Glutamatergic neuron (in vitro differentiated cells): ENCODE measurements at regions not wholly inside any gene's neighbourhood (a gene's known extent, or its start where the extent isn't known, plus 50 kb on each side); places are given as distances from the start of the nearest gene placed in this dataset.
"Not testable (repeated sequence)": the region's sequence is repeated elsewhere in the genome, so short reads cannot be mapped to it uniquely, and the experiment has no call there.

Experiments
- DNase-seq: peaks from one replicate; pipeline ENCODE4 v3.0.0; 2022
- H3K27ac Mint-ChIP-seq: one replicate; pipeline ENCODE4 v1.8.0; 2020; ENCODE audit warnings: mild to moderate bottlenecking, mixed read lengths, inconsistent platforms; ENCODE audit not compliant: unreplicated experiment
- H3K27me3 Mint-ChIP-seq: one replicate; pipeline ENCODE4 v1.8.0; 2020; ENCODE audit warnings: mild to moderate bottlenecking, moderate library complexity, mixed read lengths, inconsistent platforms; ENCODE audit not compliant: unreplicated experiment
- H3K36me3 Mint-ChIP-seq: one replicate; pipeline ENCODE4 v1.8.0; 2020; ENCODE audit warnings: mild to moderate bottlenecking, mixed read lengths, inconsistent platforms; ENCODE audit not compliant: unreplicated experiment
- H3K4me1 Mint-ChIP-seq: one replicate; pipeline ENCODE4 v1.8.0; 2020; ENCODE audit warnings: mild to moderate bottlenecking, low read depth, mixed read lengths, inconsistent platforms; ENCODE audit not compliant: unreplicated experiment
- H3K4me3 Mint-ChIP-seq: one replicate; pipeline ENCODE4 v1.8.0; 2020; ENCODE audit warnings: mild to moderate bottlenecking, mixed read lengths, inconsistent platforms; ENCODE audit not compliant: unreplicated experiment
- H3K9me3 Mint-ChIP-seq: one replicate; pipeline ENCODE4 v1.8.0; 2020; ENCODE audit warnings: mild to moderate bottlenecking, moderate library complexity, mixed read lengths, inconsistent platforms; ENCODE audit not compliant: unreplicated experiment
- TF ChIP-seq, protein P1 (sequence below): fragments of 200-600 bp; sonication (generic); IDR thresholded peaks from one replicate; pipeline ENCODE4 v1.5.0; 2021; ENCODE audit not compliant: partially characterized antibody, unreplicated experiment

DNA sequence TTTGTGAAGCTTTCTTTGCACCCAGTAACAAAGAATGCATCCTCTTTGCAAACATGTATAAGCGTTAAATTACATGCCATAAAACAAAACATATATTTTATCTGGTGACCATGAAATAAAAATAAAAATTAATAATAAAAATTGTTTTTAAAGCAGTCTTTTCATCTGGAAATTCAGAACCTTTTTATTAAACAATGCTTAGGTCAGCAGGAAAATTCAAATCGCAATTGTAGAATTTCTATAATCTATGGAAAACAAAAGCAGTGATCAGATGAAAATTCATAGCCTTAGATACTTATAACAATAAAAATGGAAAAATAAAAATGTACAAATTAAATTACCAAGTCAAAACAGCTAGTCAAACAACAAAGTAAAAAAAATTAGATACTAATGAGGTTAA lies 435.9 kb upstream of the CHAC2 start:
- Mint-ChIP-seq H3K27me3 (peaks cover 6% of the 10 kb centered on the region), H3K4me1 (peaks cover 5% of the 10 kb centered on the region), H3K9me3 (peaks cover 4% of the 10 kb centered on the region), H3K27ac (no peak overlapping the region), H3K4me3 (no peak overlapping the region), H3K36me3 (peaks cover 3% of the 10 kb centered on the region)
- TF ChIP-seq, protein P1, sequence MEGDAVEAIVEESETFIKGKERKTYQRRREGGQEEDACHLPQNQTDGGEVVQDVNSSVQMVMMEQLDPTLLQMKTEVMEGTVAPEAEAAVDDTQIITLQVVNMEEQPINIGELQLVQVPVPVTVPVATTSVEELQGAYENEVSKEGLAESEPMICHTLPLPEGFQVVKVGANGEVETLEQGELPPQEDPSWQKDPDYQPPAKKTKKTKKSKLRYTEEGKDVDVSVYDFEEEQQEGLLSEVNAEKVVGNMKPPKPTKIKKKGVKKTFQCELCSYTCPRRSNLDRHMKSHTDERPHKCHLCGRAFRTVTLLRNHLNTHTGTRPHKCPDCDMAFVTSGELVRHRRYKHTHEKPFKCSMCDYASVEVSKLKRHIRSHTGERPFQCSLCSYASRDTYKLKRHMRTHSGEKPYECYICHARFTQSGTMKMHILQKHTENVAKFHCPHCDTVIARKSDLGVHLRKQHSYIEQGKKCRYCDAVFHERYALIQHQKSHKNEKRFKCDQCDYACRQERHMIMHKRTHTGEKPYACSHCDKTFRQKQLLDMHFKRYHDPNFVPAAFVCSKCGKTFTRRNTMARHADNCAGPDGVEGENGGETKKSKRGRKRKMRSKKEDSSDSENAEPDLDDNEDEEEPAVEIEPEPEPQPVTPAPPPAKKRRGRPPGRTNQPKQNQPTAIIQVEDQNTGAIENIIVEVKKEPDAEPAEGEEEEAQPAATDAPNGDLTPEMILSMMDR: no peak
- DNase-seq: no peak

DNA sequence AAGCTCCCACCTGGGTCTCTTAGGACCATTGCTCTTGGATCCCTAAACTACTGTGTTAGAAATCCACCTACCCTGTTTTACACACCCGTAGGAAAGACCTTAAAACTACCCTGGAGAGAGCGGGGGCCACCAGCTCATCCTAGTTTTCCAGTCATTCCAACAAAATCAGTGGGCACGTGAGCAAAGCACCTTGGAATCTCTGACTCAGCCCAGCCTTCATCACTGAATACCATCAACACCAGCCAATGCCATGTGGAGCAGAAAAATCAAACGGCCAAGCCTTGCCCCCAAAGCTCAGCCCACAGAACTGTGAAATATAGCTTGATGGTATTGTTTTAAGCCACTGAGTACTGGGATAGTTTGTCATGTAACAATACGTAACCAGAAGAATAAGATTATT lies 449.7 kb upstream of the CHAC2 start:
- Mint-ChIP-seq H3K4me1 (peaks cover 3% of the 10 kb centered on the region), H3K36me3 (no peaks in the 10 kb centered on the region)

DNA sequence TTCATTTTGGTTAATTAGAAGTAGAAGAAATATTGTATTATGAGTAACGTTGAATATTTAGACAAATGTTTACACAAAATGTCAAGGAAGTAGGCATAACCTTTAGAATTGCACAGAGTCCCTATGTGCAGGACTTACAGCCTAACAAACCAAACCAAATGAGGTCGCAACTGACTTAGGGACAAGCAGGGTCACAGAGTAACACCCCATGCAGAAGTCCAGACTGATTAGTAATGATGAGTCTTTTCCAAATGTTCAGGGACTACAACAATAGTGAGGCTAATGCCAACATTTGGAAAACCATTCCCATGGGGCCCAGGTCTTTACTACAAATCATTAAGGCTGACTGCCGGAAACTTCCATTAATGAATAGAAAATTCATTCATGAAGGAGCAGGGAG lies 452.5 kb upstream of the CHAC2 start:
- Mint-ChIP-seq H3K4me3 (no peak overlapping the region), H3K27me3 (no peaks in the 10 kb centered on the region), H3K36me3 (no peaks in the 10 kb centered on the region), H3K4me1 (peaks cover 6% of the 10 kb centered on the region), H3K9me3 (no peaks in the 10 kb centered on the region), H3K27ac (no peak overlapping the region)
- TF ChIP-seq, protein P1: no peak
- no peak for DNase-seq

More for the DNA sequence above, 449.7 kb upstream of the CHAC2 start:
- no peaks in the 10 kb centered on the region for H3K9me3 Mint-ChIP-seq
- no peak for DNase-seq
- no peak overlapping the region for H3K27ac Mint-ChIP-seq
- TF ChIP-seq, protein P1: no peak
- no peak overlapping the region for H3K4me3 Mint-ChIP-seq
- H3K27me3 Mint-ChIP-seq: no peaks in the 10 kb centered on the region

DNA sequence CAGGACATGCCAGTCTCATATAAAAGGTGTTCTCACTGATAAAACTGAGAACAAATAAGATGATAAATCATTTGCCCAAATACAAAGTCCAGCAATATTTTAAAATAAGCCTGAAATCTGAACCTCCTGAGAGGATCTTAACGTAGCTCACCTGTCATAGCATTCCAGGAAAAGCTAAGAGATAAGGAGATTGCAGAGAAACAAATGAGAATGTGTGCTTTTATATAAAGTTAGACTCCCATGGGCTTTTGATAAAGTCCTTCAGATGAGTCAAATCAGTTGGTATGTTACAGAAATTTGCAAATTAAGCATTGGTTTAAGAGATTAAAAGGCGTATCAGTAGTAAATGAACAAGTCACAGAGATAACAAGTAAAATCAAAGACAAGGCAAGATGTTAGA lies 452.9 kb upstream of the CHAC2 start:
- Mint-ChIP-seq H3K4me3 (no peak overlapping the region), H3K27ac (no peak overlapping the region), H3K27me3 (no peaks in the 10 kb centered on the region), H3K9me3 (no peaks in the 10 kb centered on the region), H3K4me1 (peaks cover 6% of the 10 kb centered on the region), H3K36me3 (no peaks in the 10 kb centered on the region)
- TF ChIP-seq, protein P1: no peak
- no peak for DNase-seq

DNA sequence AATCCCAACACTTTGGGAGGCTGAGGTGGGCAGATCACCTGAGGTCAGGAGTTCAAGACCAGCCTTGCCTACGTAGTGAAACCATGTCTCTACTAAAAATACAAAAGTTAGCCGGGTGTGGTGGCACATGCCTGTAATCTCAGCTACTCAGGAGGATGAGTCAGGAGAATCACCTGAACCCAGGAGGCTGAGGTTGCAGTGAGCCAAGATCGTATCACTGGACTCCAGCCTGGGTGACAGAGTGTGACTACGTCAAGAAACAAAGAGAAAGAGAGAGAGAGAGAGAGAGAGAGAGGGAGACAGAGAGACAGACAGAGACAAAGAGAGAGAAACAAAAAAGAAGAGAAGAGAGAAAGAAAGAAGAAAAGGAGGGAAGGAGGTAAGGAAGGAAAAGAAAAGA lies 454.0 kb upstream of the CHAC2 start:
- H3K4me1 Mint-ChIP-seq, H3K4me3 Mint-ChIP-seq, H3K27ac Mint-ChIP-seq, H3K36me3 Mint-ChIP-seq, H3K9me3 Mint-ChIP-seq, DNase-seq, H3K27me3 Mint-ChIP-seq: not testable (repeated sequence)

DNA sequence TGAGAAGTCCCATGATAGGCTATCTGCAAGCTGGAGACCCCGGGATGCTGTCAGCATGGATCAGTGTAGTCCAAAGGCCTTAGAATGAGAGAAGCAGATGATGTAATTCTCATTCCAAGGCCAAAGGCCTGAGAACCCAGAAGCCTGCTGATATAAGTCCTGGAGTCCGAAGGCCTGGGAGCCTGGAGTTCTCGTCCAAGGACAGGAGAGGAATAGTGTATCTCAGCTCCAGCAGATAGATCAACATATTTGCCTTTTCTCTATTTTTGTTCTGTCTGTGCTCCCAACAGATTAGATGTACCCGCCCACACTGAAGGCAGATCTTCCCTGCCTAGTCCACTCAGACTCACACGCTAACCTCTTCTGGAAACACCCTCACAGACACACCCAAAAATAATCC lies 454.9 kb upstream of the CHAC2 start:
- no peaks in the 10 kb centered on the region for H3K27me3 Mint-ChIP-seq
- H3K4me3 Mint-ChIP-seq: no peak overlapping the region
- no peak overlapping the region for H3K27ac Mint-ChIP-seq
- no peaks in the 10 kb centered on the region for H3K9me3 Mint-ChIP-seq
- H3K4me1 Mint-ChIP-seq: peaks cover 6% of the 10 kb centered on the region
- TF ChIP-seq, protein P1: no peak
- DNase-seq: no peak
- no peaks in the 10 kb centered on the region for H3K36me3 Mint-ChIP-seq
